Thyroid gland (tissue), 4 donors: ENCODE measurements at regions not wholly inside any gene's neighbourhood (a gene's known extent, or its start where the extent isn't known, plus 50 kb on each side); places are given as distances from the start of the nearest gene placed in this dataset.

Source experiments
- CTCF ChIP-seq, 6 experiments: fragments of 200-600 bp in 3 of 6; fragments of 450-650 bp in 3 of 6; sonication (generic) in 3 of 6; IDR thresholded peaks; one replicate each; pipeline ENCODE4 v1.5.1; 2016 to 2019; ENCODE audit warnings: antibody characterized with exemption in 6 of 6, mild to moderate bottlenecking in 2 of 6, inconsistent platforms in 1 of 6, moderate library complexity in 1 of 6
- POLR2A ChIP-seq, 2 donors: fragments of 450-650 bp; IDR thresholded peaks; one replicate each; pipeline ENCODE4 v1.6.1; 2017; ENCODE audit warnings: antibody characterized with exemption in 2 of 2, mild to moderate bottlenecking in 2 of 2, moderate library complexity in 1 of 2

GRCh38 chr18:78822949-78823285 is 156.7 kb upstream of the SALL3 start:
- TF ChIP-seq POLR2A (IDR thresholded peaks at IDR 0.05) (no peak), CTCF (IDR thresholded peaks at IDR 0.05) (no peak)
